GM04504 (cell line): ENCODE measurements at regions not wholly inside any gene's neighbourhood (a gene's known extent, or its start where the extent isn't known, plus 50 kb on each side); places are given as distances from the start of the nearest gene placed in this dataset.
"Not testable (repeated sequence)": the region's sequence is repeated elsewhere in the genome, so short reads cannot be mapped to it uniquely, and the experiment has no call there.

ENCODE experiments used
- DNase-seq: peaks from one replicate; pipeline ENCODE4 v3.0.0-alpha.2; 2012; ENCODE audit warnings: low read depth

- no peak for DNase-seq
Measured at GRCh38 chr3:190988102-190988501, 125.6 kb upstream of the GMNC start.

- DNase-seq = no peak
Measured at GRCh38 chr3:190984502-190985244, 122.2 kb upstream of the GMNC start.

GRCh38 chr3:190983875-190984274 lies 121.4 kb upstream of the GMNC start:
- DNase-seq = no peak

- no peak for DNase-seq
Measured at GRCh38 chr3:190973771-190974170, 111.3 kb upstream of the GMNC start.

- DNase-seq = no peak
Measured at GRCh38 chr3:190972840-190973270, 110.4 kb upstream of the GMNC start.

- no peak for DNase-seq
Measured at GRCh38 chr3:190972196-190972595, 109.7 kb upstream of the GMNC start.

- DNase-seq = no peak
Measured at GRCh38 chr3:190970560-190970959, 108.1 kb upstream of the GMNC start.

- DNase-seq = no peak
Measured at GRCh38 chr3:190968616-190969015, 106.1 kb upstream of the GMNC start.

GRCh38 chr3:190964931-190965330 lies 102.4 kb upstream of the GMNC start:
- not testable (repeated sequence) for DNase-seq

- DNase-seq = no peak
Measured at GRCh38 chr3:190959077-190959476, 96.6 kb upstream of the GMNC start.

- no peak for DNase-seq
Measured at GRCh38 chr3:190941694-190942260, 79.3 kb upstream of the GMNC start.

GRCh38 chr3:190934616-190935015 lies 72.1 kb upstream of the GMNC start:
- DNase-seq = not testable (repeated sequence)

GRCh38 chr3:190926619-190927018 lies 64.1 kb upstream of the GMNC start:
- no peak for DNase-seq

- no peak for DNase-seq
Measured at GRCh38 chr3:190912736-190913135, 50.2 kb upstream of the GMNC start.
